SKM-1 treated with dmso at 0.1 percent for 144 hours (cell line): ENCODE measurements at regions not wholly inside any gene's neighbourhood (a gene's known extent, or its start where the extent isn't known, plus 50 kb on each side); places are given as distances from the start of the nearest gene placed in this dataset.

Experiments used
- DNase-seq: peaks from one replicate; lab custom pipeline; 2025; ENCODE audit not compliant: unreplicated experiment; lab: John Stamatoyannopoulos, UW

DNA sequence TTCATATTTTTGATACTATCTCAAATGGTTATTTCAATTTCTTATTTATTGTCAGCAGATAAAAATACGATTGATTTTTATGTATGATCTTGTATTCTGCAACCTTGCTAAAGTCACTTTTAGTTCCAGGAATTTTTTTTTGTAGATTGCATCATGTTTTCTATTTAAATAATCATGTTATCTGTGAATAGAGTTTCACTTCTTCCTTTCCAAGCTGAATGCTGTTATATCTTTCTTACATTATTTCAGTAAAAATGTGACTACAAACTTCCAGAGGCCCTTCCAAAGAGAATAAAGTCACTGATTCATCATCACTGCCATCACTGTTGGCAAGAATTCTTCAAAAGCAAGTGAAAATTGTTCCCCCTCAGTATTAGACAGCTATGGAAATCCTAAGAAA lies 104.7 kb upstream of the RAP1B start:
- DNase-seq: no peak

DNA sequence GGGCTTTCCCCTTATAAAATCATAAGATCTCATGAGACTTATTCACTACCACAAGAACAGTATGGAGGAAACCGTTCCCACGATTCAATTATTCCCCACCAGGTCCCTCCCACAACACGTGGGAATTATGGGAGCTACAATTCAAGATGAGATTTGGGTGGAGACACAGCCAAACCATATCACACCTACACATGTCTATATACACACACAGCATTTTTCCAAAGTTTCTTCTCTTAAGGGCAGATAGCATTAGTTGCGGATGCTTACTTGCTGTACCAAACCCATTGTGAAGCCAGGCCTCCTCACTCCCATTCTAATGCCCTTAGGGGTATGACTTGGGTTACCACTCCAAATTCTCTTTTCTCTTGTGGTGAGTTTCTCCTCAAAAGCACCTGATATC lies 104.1 kb upstream of the RAP1B start:
- no peak for DNase-seq

DNA sequence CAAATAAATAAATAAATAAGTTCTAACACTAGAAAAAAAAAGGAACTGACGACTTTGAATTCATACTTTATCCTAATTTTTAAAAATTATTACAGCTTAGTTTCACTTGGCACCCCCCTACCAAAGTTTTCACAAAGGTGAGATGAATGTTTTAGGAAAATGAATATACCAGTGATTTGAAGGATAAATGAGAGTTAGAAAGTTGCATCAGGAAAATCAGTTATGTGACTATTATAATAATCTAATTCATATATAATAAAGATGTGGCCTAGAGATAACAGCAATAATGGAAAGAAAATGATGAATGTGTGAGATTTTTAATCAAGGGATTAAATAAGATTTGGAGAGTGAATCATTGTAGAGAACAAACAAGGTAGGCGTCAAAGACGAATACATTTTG lies 103.0 kb upstream of the RAP1B start:
- DNase-seq: no peak

DNA sequence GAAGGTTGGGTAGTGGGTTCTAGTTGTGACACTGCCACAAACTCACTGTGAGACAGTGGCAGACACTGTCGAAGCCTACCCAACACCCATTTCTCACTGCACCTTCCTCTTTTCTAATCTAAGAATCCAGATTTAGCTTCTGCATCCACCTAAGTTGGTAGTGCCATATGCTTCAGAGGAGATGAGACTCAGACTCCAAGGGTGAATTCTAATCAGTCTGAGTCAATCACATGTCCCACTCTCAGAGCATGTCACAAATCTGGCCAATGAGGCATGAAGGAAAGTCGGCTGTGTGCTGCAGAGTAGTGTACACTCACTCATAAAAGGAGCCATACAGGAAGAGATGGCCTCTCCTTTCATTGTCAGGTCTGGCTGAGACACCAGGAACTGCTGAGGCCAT lies 102.1 kb upstream of the RAP1B start:
- DNase-seq: no peak

DNA sequence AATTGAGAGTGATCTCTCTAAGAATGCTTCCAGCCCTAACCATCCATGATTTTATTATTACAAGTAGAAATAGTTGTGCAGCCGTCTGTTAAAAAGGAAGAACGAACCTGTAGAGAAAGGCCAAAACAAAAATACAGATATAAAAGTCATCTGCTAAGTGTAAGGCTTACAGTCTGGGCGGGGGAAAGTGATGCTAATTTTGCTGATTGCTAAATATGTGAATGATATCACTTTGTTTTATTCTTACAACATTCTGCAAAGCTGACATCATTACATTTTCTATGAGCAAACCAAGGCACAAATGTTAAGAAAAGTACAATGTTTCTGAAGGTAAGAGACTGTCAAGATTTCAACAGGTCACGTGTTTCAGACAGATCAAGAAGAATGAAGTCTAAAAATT lies 101.5 kb upstream of the RAP1B start:
- no peak for DNase-seq

DNA sequence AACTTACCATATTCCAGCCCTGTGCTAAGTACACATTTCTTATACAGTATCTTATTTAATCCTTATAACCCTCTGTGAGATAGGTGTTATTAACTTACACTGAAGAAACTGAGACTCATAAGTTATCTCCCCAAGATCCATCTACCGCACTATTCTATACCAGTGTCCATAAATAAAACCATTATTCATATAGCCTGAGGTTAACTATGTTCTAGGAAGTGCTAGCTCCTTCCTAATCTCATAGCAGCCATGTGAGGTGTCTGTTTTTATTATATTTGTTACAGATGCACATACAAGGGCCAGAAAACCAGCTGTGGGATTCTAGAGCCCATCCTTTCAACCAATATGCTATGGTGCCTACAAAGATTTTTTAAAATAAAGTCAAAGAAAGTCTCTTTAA lies 100.3 kb upstream of the RAP1B start:
- DNase-seq: no peak

DNA sequence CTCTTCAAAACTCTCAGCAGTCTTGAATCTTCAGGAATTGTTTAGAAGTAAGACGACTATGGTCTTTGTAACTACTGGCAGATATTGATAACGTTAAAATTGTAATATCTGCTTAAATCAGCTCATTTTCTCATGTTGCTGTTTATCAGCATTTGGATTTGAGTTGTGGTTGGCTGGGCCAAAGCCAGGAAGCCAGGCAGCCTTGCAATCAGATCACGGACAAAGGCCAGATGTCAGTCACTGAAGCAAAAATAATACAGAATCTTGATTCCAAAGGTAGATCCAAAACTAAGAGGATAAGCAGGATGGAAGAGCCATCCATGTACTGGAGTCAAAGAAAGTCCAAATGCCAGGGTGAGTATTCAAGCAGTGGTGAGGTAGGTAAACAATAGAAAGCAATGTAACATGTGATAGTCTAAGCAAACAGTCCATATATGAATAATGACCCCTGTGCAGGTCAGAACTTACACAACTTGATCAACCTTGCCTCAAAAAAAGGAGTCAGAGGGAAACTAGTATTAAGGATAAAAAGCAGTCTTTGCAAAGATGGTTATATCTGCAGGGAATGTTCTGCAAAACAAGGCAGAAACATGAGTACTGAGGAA lies 95.8 kb upstream of the RAP1B start:
- DNase-seq: no peak

DNA sequence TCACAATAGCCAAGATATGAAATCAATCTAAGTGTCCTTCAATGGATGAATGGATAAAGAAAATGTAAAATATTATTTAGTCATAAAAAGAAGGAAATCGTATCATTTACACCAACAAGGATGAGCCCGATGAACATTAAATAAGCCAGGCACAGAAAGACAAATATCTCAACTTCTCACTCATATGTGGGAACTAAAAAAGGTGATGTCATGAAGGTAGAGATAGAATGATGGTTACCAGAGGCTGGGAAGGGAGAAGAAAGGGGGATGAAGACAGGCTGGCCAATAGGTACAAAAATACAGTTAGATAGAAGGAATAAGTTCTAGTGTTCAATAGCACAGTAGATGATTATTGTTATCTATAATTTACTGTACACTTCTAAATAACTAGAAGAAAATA lies 94.9 kb upstream of the RAP1B start:
- DNase-seq: no peak

DNA sequence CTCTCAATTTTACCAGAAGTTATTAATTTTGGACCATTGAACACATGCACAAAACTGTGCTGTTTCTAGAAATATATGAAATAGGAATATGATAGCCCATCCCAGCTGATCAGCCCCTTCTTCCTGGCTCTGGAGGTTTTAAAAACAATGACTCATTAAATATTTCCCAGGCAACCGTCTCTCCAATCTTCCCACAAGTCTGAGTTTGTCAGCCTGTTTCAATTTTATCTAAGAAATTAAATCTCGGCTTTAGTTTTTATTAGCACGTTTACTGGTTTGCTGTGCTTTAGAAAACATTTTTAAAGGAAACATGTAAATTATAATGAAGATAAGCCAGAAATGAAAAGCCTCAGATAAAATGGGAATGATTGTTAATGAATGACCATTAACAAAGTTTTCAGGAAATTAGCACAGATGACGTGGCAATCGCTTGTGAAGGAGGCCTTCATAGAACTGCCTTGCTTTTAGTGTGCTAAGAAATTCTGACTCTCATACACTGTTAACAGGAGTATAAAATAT lies 89.3 kb upstream of the RAP1B start:
- DNase-seq: no peak

DNA sequence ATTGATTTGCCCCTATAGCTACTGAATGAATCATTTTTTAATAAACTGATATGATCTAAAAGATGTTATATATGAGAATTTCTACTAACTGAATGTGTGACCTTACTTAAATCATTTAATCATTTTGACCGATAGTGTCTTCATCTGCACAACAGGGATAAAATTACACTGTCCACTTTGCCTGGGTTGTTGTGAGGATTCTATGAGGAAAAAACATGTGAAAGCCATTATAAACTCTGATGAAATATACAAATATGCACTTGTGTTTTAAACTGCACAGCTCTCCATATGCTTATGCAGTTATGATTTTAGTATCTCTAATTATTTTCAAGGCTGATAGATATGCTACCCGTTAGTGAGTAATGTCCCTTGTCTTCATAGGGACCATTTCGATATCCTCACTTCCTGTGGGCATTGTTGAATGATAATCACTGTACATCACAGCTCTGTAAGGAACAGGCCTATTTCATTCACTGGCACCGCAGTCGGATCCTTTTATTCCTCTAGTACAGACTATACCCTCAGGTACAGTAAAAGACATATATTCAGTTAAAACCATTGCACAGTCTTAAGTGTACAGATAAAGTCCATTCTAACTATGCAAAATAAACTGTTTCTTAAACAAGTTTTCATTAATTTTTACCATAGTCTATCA lies 88.7 kb upstream of the RAP1B start:
- no peak for DNase-seq

DNA sequence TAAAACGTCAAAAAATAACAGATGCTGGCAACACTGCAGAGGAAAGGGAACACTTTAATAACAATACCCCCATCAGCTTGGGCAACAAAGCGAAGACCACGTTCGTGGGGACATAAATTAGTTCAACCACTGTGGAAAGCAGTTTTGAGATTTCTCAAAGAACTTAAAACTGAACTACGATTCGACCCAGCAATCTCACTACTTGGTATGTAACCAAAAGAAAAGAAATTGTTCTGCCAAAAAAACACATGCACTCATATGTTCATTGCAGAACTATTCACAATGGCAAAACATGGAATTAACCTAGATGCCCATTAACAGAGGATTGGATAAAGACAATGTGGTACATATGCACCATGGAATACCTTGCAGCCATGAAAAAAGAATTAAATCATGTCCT lies 81.2 kb upstream of the RAP1B start:
- DNase-seq: no peak

DNA sequence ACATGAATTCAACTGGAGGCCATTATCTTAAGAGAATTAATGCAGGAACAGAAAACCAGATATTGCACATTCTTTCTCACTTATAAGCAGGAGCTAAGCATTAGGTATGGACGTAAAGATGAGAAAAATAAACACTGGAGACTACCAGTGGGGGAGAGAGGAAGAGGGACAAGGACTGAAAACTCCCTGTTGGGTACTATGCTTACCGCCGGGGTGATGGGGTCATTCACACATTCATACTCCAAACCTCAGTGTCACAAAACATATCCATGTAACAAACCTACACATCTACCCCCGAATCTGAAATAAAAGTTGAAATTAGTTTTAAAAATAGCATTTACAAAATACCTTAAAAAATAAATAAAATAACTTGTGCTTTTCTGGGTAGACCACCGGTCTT lies 80.8 kb upstream of the RAP1B start:
- DNase-seq: no peak

DNA sequence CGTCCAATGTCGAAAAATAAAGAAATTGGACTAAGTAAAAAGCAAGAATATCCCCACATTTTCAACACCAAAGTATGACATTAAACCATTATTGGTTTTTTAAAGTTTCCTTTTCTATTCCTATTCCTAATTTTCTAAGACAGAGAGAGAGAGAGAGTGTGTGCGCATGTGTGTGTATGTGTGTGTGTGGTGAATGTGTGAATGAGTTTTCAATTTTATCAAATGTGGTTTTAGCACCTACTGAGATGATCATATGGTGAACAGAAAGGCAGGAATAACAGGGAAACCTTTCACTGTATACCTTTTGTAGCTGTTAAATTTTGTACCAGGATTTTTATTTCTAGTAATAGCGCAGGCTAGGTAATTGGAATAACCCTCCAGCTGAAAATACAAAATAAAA lies 80.4 kb upstream of the RAP1B start:
- DNase-seq: no peak

DNA sequence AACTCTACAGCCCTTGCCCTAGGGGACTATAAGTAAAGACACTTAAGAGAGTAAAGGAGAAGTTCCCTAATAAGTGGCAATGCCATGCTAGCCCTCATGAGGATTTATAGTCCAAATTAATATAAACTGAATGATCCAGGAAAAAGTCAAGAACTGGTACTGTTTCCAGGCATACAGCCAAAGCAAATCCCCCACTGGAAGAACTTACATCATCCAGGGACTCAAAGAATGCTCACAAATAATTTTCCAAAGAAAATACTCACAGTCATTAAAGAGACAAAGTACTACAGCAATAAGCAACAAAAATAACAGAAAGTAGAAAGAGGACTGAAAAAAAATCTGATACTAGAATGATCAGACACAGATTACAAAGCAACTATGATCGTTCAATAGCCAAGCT lies 79.7 kb upstream of the RAP1B start:
- DNase-seq: no peak

DNA sequence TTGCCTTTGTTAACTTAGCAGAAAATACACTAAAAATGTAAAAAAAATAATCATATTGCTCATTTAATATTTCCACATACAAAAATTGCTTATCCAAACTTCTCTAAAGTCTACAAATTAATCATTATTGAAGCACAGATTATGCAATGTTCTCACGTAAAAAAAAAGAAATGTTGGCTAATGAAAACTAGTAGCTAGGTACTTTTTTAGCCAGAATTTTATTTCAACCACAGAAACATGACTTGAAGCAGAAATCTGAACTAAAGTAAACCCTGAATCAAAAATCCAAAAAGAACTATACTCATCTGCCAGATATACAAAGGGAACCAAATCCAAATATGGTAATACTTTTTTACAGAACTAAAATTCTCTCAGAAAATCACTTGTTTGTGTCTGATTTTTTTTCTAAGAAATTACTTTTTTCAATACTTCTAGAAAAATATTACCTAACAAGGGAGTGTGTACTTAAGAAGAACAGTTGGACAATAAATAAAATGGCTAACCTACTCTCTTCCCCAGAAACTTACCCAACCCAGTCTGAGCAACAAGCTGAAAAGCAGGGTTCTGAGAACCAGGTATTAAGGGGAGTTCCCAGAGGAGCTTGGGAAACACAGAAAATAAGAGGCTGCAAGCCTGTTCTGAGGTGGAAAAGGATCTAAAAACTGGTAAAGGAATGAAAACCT lies 78.4 kb upstream of the RAP1B start:
- no peak for DNase-seq

DNA sequence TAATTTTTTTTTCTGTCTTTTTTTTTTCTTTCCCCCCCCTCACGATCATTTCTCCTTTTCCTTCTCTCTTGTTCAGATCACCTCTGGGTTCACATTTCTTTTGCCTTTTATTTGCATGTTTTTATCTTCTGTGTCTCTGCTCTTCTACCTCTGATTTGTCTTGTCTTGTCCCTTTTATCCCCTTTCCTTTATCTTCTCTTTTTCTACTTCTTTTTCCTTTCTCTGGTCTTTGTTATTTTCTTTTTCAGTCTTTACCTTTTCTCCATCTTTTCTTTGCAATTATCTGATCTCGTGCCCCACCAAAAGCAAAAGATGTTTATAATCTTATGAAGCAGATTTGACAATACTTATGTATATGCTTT lies 77.8 kb upstream of the RAP1B start:
- no peak for DNase-seq

DNA sequence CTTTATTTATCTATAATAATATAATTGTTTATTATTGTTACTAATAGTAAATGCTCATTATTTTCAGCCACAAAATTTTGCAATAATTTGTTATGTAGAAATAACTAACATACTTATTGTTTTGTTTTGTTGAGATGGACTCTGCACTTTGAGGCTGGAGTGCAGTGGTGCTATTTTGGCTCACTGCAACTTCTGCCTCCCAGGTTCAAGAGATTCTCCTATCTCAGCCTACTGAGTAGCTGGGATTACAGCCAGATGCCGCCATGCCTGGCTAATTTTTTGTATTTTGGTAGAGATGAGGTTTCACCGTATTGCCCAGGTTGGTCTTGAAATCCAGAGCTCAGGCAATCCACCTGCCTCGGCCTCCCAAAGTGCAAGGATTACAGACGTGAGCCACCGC lies 76.6 kb upstream of the RAP1B start:
- no peak for DNase-seq

DNA sequence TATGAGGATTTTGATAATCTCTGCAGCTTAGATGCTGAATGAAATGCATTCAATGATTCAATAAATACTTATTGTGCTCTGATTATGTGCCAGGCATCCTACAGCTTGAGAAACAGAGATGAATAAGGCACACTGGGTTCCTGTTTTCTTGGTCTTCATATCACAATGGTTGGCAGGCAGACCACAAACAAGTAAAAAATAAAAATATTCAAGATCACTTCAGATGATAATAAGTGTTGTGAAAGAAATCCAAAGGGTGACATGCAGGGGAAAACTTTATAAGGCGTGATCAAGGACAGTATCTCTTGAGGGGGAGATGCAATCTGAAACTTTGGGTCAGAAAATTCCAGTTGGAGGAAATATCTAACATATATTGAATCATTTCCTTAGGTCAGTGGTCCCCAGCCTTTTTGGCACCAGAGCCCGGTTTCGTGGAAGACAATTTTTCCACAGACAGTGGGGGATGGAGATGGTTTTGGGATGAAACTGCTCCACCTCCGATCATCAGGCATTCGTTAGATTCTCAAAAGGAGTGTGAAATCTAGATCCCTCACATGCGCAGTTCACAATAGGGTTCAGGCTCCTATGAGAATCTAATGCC lies 73.7 kb upstream of the RAP1B start:
- DNase-seq: no peak

DNA sequence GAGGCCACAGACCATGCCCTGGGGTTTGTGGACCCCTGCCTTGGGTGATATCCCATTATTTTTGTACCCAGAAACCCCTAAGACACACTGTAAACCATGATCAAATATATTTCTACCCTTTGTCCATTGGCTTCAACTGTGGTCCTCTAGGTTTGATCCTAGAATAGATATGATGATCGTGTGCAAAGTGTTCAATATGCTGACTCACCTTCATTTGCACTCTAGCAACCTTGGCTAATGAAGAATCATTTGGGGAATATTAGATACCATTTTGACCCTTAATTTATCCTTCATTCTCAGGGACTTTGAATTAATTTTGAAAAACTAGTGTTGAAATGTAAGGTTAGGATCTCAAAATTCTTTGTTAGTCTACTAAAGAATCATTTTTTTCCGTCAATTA lies 73.1 kb upstream of the RAP1B start:
- no peak for DNase-seq

DNA sequence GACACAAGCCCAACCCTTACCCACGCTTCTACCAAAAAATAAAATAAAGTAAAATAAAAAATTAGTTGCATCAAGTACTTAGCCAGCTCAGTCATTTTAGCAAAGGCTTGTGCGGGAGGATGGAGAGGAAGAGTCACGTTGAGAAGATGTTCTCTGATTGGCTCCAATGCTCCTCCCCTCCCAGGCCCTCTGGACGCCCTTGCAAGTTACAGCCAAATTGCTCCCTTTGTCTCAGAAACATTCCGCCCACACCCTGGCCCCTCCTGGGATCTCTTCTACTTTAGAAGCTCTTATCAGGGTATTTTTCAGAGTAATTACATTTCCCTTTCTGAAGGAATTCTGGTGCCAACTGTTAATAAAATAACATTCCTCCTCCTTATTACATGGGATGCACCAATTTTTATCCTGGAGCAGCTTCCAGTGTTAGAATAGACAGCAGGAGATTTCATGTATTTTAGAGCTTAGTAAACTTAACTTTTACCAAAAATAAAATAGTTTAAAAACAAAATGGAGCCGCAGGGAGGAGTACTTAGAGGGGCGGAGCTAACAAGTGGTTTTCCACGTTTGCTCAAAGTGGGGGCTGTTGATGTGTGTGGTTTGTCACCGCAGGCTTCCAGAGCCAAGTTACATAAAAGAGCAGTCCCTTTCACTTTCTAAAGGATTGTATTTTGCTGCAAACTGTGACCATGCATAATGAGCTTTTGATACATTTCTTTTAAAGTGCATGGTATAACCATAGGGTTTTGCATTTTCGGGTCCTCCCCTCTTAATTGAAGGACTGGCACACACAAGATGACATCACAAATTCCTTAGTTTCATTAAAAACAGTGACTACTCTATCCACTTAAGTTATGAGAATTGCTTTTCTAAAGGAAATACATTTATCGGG lies 71.7 kb upstream of the RAP1B start:
- DNase-seq: no peak

DNA sequence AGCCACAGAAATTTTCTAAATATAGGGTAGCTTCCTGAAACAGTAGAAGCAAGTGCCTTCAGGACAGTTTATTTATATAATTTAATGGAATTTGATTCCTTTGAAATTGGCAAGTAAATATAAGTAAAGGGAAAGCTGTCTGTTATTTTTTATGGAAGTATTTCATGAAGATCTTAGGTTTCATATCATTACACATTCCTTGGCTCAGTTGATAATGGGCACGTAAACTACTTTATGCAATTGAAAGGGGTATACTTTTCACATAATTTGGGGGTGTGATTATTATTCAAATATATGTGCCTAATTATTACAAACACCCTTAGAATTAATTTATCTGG lies 71.1 kb upstream of the RAP1B start:
- DNase-seq: no peak
